Transverse colon (tissue), 4 donors: ENCODE measurements at regions not wholly inside any gene's neighbourhood (a gene's known extent, or its start where the extent isn't known, plus 50 kb on each side); places are given as distances from the start of the nearest gene placed in this dataset.

Experiments
- CTCF ChIP-seq, 5 experiments: fragments of 200-600 bp in 3 of 5; fragments of 450-650 bp in 2 of 5; sonication (generic) in 3 of 5; IDR thresholded peaks; 1 replicate in 2 of 5; 2 replicates in 3 of 5; pipeline ENCODE4 v1.5.1; 2016 to 2017; ENCODE audit warnings: antibody characterized with exemption in 5 of 5, inconsistent platforms in 3 of 5, mild to moderate bottlenecking in 2 of 5, moderate library complexity in 1 of 5
- POLR2AphosphoS5 ChIP-seq, 3 donors: sonication (generic); formaldehyde crosslinking; IDR thresholded peaks; one replicate each; pipeline ENCODE4 v1.6.1; 2016; ENCODE audit warnings: antibody characterized with exemption in 3 of 3

DNA sequence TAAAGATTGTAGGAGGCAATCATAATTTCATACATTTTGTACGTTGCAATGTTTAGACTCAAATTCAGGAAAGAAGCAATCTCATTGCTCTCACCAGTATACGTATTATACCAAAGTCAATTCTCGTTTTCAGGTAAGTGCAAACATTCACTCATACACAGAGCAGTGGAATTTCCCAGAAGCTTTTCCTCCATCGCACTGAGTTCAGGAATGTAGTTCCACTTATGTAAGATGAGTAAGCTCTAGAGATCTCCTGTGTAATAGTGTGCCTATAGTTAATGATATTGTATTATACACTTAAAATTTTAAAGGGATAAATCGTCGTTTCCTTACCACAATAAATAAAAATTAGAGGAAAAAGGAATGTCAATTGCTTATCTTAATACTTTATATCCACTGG, 470.8 kb upstream of the KCND2 start:
- TF ChIP-seq CTCF (IDR thresholded peaks at IDR 0.05) (no peak), POLR2AphosphoS5 (IDR thresholded peaks at IDR 0.05) (no peak)
